ENCODE measurements at regions not wholly inside any gene's neighbourhood (a gene's known extent, or its start where the extent isn't known, plus 50 kb on each side); places are given as distances from the start of the nearest gene placed in this dataset.
"Not testable (repeated sequence)": the region's sequence is repeated elsewhere in the genome, so short reads cannot be mapped to it uniquely, and the experiment has no call there.

GRCh38 chrY:21600170-21600569 is 65.5 kb downstream of the RBMY1A1 start:
- DNase-seq = no peak

GRCh38 chrY:21601524-21601923 is 66.8 kb downstream of the RBMY1A1 start:
- DNase-seq = no peak

- peak in 1 of 5 experiments; percentile 1 for DNase-seq
Measured at GRCh38 chrY:21602590-21602989, 67.9 kb downstream of the RBMY1A1 start.

GRCh38 chrY:21636137-21636536 is 101.5 kb downstream of the RBMY1A1 start:
- no peak for DNase-seq

GRCh38 chrY:21650496-21650895 is 115.8 kb downstream of the RBMY1A1 start:
- DNase-seq = no peak

GRCh38 chrY:21659057-21659456 is 124.4 kb downstream of the RBMY1A1 start:
- DNase-seq = not testable (repeated sequence)

- peak in 1 of 5 experiments; percentile 33 for DNase-seq
Measured at GRCh38 chrY:21679590-21679989, 144.9 kb downstream of the RBMY1A1 start.

- not testable (repeated sequence) for DNase-seq
Measured at GRCh38 chrY:21686369-21686768, 151.7 kb downstream of the RBMY1A1 start.

GRCh38 chrY:21701951-21702350 is 167.3 kb downstream of the RBMY1A1 start:
- not testable (repeated sequence) for DNase-seq

GRCh38 chrY:21702927-21703326 is 168.2 kb downstream of the RBMY1A1 start:
- DNase-seq = not testable (repeated sequence)

GRCh38 chrY:21705309-21705708 is 170.6 kb downstream of the RBMY1A1 start:
- no peak for DNase-seq

- not testable (repeated sequence) for DNase-seq
Measured at GRCh38 chrY:21706611-21707010, 171.9 kb downstream of the RBMY1A1 start.

- not testable (repeated sequence) for DNase-seq
Measured at GRCh38 chrY:21735489-21736060, 158.8 kb downstream of the RBMY1D start.

GRCh38 chrY:21744998-21745397 is 149.3 kb downstream of the RBMY1D start:
- DNase-seq = not testable (repeated sequence)

GRCh38 chrY:21760243-21760642 is 134.1 kb downstream of the RBMY1D start:
- not testable (repeated sequence) for DNase-seq

- not testable (repeated sequence) for DNase-seq
Measured at GRCh38 chrY:21767824-21768223, 126.5 kb downstream of the RBMY1D start.

- DNase-seq = not testable (repeated sequence)
Measured at GRCh38 chrY:21782174-21782860, 112.0 kb downstream of the RBMY1D start.

- DNase-seq = no peak
Measured at GRCh38 chrY:21813484-21814233, 80.7 kb downstream of the RBMY1D start.

- DNase-seq = no peak
Measured at GRCh38 chrY:21814491-21814890, 79.8 kb downstream of the RBMY1D start.

- DNase-seq = no peak
Measured at GRCh38 chrY:21821881-21822280, 72.4 kb downstream of the RBMY1D start.

GRCh38 chrY:21827593-21827992 is 66.7 kb downstream of the RBMY1D start:
- no peak for DNase-seq

All from T-helper 2 cell (primary cell).